Epithelial cell of esophagus (primary cell): ENCODE measurements at regions not wholly inside any gene's neighbourhood (a gene's known extent, or its start where the extent isn't known, plus 50 kb on each side); places are given as distances from the start of the nearest gene placed in this dataset.

Experiments
- DNase-seq: peaks from one replicate; pipeline ENCODE4 v3.0.0; 2010; ENCODE audit warnings: low read depth
- H3K4me3 ChIP-seq: 2 replicates; pipeline ENCODE4 v1.5.1; 2011; ENCODE audit warnings: mild to moderate bottlenecking, low read length, control low read depth
- TF ChIP-seq, protein P1 (sequence below): IDR thresholded peaks from 2 replicates; pipeline ENCODE4 v1.5.1; 2011; ENCODE audit warnings: low read depth, mild to moderate bottlenecking, low read length, control low read depth, inconsistent platforms; ENCODE audit not compliant: insufficient read depth; ENCODE audit errors: missing control alignments

DNA sequence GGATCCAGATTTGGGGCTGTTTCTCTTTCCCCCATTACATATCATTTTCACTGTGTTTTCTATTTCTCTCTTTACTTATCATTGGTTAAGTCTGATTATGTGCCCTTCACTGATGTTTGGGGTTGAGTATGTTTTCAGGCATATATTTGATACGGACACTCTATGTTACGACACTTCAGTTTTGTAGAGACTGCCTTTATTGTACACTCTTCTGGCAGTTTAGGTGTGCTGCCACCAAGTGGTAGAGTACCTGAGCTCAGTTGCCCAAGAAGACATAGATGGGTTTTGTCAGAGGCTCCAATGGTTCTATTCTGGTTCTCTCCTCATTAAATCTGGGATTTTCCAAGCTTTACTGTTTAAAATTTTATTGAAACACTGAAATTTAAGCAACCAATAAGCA, 255.0 kb upstream of the ROPN1 start:
- DNase-seq = peak; percentile 58
- TF ChIP-seq, protein P1, sequence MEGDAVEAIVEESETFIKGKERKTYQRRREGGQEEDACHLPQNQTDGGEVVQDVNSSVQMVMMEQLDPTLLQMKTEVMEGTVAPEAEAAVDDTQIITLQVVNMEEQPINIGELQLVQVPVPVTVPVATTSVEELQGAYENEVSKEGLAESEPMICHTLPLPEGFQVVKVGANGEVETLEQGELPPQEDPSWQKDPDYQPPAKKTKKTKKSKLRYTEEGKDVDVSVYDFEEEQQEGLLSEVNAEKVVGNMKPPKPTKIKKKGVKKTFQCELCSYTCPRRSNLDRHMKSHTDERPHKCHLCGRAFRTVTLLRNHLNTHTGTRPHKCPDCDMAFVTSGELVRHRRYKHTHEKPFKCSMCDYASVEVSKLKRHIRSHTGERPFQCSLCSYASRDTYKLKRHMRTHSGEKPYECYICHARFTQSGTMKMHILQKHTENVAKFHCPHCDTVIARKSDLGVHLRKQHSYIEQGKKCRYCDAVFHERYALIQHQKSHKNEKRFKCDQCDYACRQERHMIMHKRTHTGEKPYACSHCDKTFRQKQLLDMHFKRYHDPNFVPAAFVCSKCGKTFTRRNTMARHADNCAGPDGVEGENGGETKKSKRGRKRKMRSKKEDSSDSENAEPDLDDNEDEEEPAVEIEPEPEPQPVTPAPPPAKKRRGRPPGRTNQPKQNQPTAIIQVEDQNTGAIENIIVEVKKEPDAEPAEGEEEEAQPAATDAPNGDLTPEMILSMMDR = peak; percentile 74
- no peak overlapping the region for H3K4me3 ChIP-seq

DNA sequence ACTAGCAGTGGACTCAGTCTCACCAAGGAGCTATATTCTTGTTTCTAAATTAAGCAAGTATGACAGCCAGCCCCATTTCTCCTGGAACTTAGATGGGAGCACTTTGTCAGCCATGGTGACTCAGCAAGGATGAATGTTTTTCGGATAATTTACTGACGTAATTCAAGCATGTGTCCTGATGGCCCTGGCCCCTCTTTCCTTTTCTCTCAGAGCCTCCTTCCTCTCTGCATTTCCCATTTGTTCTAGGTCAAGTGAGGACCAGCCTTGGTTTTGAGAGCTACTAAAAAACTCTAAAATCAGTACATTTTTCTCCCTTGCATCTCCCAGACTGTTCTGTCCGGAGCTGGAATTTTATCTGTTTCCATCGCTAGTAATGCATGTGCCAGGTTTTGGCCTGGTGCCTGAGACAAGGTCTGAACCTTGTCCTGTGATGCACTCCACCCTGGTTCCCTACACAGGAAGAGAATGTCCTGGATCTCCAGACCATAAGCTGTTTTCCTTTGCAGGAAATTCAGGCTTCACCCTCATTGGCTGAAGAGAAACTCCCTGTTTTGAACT, 256.6 kb upstream of the ROPN1 start:
- TF ChIP-seq, protein P1 = no peak
- no peak overlapping the region for H3K4me3 ChIP-seq
- peak; percentile 56 for DNase-seq

DNA sequence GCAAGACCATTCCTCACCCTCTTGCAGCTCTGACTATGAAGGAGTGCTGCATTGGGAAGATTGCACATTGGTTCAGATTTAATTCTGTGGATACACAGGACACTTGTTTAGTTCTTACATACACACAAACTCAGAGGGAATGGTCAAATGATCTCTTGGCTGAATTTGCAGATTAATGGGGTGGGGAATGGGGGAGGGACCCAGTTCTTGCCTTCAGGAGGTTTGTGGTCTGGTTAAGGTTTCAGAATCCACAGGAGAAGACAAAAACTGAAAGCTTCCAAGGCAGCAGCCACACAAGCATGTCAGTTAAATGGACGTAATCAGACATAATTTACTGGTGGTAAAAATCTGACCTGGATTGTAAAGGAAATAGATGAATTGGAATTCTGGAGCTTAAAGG, 257.1 kb upstream of the ROPN1 start:
- TF ChIP-seq, protein P1 = no peak
- no peak overlapping the region for H3K4me3 ChIP-seq
- no peak for DNase-seq

DNA sequence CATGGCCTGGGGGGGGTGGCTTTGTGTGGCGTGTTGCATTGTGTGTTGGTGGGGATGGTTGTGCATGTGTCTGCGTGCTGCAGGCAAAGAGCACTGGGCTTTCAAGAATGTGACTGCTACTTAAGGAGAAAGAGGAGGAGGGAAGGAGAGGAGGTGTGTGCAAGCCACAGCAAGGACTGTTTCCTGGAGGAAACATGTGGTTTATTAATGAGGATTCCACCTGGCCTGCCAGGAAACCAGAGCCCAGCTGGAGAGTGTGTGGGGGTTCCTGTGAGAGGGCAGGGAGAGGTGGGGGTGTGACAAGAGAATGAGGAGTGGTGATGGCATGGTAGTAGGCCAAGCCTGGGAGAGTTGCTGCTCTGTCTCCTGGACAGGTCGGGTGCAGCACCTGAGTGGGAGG, 258.1 kb upstream of the ROPN1 start:
- TF ChIP-seq, protein P1 = no peak
- DNase-seq = peak; percentile 45

DNA sequence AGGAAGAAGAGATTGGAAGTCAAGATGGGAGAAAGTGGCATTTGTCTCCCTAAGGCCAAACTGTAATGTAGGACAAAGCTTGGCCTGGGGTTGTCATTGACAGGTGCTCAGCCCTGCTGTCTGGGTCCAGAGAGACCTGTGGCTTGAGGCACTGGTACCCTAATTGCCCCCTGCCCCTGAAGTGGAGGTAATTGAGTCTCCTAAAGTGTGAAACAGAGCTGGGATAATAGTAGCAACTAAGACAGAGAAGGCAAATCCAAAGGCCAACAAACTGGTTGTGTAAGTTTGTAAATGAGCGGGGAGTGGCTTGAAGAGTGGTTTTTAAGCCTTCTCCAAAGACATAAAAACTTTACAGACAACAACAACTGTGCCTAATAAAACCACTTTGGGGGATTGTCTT, 264.2 kb upstream of the ROPN1 start:
- no peak overlapping the region for H3K4me3 ChIP-seq
- TF ChIP-seq, protein P1 = no peak
- DNase-seq = peak; percentile 41

More for the DNA sequence above, 258.1 kb upstream of the ROPN1 start:
- H3K4me3 ChIP-seq = no peak overlapping the region

DNA sequence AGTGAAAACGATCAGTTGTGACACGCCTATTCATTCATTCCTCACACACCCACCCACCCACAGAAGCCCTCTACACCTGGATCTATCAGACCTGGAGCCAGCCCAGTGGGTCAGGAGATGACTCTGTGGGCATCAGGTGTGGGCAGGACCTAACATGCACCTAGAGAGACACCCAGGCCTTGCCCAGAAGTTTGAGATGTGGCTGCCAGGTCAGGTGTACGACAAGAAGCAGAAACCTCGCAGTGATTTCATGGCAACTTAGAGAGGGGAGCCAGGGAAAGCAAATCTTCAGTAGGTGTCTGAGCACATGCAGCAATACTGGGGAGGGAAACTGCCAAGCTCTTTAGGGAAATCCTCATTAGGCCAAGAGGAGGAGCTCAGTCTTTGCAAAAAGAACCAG, 264.7 kb upstream of the ROPN1 start:
- no peak overlapping the region for H3K4me3 ChIP-seq
- TF ChIP-seq, protein P1 = no peak
- DNase-seq = no peak

DNA sequence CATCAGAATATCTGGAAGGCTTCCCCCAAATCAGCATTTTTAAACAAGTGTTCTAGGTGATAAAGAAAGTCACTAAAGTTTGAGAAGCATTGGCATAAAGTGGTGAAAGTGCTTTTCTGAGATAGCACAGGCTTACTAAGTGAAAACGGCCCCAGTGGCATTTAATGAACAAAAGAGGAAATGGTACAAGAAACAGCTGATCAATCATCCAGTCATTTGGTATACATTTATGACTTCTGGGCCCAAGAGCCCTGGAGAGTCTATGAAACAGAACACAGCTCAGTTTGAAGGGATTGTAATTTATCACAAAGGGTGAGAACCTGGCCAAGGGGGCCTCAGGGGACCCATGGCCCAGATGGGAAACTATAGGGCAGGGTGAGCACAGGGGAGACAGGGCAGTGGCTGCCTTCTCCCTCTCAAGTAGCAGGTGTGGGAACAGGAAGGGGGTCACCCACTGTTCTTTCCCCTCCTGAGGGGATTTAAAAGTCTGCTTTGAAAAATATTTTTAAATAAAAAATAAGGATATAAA, 265.5 kb upstream of the ROPN1 start:
- TF ChIP-seq, protein P1 = no peak
- DNase-seq = no peak
- H3K4me3 ChIP-seq = no peak overlapping the region
